GM20000 (cell line): ENCODE measurements at regions not wholly inside any gene's neighbourhood (a gene's known extent, or its start where the extent isn't known, plus 50 kb on each side); places are given as distances from the start of the nearest gene placed in this dataset.

Experiments
- DNase-seq: peaks from one replicate; pipeline ENCODE4 v3.0.0; 2012; ENCODE audit warnings: low spot score
- CTCF ChIP-seq: IDR thresholded peaks from 2 replicates; pipeline ENCODE4 v1.5.1; 2012; ENCODE audit warnings: mild to moderate bottlenecking, control low read depth; ENCODE audit errors: extremely low read depth, missing control alignments

DNA sequence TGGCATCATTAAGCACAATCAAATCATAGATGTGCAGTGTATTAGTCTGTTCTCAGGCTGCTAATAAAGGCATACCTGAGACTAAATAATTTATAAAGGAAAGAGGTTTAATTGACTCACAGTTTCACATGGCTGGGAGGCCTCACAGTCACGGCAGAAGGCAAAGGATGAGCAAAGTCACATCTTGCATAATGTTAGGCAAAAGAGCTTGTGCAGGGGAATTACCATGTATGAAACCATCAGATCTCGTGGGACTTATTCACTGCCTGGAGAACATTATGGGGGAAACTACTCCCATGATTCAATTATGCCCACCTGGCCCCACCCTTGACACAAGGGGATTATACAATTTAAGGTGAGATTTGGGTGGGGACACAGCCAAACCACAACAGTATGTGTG, 245.2 kb upstream of the DACH1 start:
- no peak for DNase-seq
- no peak for TF ChIP-seq CTCF

DNA sequence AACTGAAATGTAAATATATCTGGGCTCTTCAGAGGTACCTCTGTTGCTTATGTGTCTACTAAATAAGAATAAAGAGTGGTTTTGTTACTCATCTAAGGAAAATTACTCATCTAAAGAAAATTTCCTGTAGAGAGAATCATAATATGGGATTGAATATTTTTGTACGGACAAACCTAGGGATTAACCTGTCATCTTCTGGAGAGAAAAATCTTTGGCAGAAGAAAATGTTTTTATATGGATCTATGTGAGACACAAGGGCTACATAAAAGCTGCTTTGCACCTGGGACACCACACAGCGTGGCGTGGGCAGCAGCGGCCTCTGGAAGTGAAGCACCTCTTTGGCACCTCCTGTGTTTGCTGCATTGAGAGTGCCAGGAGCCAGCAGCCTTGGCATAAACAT, 242.9 kb upstream of the DACH1 start:
- DNase-seq, result no peak
- TF ChIP-seq CTCF, result no peak

DNA sequence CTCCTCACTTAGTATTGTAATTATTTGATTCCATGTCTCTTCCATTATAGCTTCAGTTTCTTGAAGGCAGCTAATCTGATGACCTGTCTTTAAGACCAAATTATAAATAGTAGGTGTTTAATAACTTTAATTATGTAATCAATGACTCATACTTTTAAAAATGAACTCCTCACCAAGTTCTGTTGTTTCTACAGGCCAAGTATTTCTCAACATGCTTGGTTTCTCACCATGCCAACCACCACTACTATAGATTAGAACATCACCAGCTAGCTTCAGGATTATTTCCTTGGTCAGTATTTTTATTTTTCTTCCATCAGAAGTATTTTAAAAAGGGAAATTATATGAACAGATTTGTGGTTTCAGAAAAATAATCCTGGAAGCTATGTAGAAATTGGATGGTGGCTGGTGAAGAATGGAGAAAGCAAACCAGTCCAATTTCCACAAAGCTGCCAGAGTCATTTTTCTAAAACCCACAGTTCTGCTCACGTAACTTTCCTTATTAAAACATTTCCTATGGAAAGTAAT, 237.7 kb upstream of the DACH1 start:
- DNase-seq, result no peak
- no peak for TF ChIP-seq CTCF

DNA sequence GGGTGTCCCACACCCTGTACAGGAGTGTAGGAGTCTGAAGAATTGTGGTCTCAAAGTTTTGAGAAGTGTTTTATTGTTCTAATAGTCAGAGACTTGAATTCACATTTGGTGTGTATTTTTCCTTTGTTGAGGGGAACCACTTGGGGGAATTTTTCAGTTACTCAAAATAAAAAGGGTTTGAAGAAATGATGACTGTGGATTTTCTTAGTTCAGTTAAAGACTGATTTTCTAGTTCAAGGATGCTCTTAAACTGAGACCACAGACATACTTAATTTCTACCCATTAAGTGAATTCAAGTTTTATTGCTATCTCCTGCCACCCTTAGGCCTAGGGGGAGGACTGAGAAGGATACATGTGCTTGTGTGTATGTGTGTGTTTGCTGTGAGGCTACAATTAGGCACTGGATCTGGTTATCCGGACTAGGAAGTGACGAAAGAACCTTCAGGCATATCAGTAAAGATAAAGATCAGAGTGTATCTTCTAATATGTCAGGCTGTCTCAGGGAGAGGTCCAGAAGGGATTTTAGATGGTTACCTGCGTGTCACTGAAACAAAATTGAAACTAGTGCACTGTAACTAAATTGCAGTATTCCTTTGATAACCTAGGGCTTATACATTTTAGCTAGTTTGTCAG, 234.9 kb upstream of the DACH1 start:
- no peak for TF ChIP-seq CTCF
- no peak for DNase-seq

GRCh38 chr13:72100339-72100738, 233.3 kb upstream of the DACH1 start:
- no peak for DNase-seq
- no peak for TF ChIP-seq CTCF

DNA sequence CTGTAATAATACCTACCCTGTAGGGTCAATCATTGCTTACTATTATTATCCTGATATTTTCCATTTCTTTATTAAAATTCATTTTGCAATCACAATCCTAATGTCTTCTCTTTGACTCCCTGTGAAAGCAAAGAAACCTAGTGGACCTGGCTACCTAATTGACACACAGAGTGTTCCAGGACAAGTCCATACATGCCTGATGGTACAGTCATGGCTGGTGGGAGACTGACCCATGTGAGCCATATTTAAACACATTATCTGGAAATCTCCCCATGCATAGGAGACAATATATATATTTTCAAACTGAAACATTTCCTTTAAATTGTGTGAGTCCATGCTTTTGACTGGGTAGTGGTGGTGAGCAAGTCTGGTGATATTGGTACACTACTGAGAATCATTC, 230.6 kb upstream of the DACH1 start:
- no peak for DNase-seq

DNA sequence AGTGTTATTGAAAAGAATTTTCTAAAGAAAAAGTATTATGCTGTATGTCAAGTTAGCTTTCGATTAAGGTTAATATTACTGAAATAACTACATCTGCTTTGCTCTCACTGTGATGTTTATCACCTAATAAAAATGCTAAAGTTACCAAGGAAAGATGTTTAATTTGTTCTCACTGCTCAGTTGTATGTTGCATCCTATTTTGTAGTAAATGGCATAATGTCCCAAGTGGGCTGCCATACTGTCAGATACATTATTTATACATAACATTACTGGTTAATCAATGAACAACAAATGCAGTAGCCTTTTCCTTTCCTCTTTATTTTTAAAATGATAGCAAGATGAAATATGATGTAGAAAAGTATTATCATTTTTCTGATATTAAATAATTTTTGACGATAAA, 226.3 kb upstream of the DACH1 start:
- no peak for TF ChIP-seq CTCF
- DNase-seq, result no peak

More for the DNA sequence above, 230.6 kb upstream of the DACH1 start:
- no peak for TF ChIP-seq CTCF
